Esophagus muscularis mucosa (tissue), 4 donors: ENCODE measurements at regions not wholly inside any gene's neighbourhood (a gene's known extent, or its start where the extent isn't known, plus 50 kb on each side); places are given as distances from the start of the nearest gene placed in this dataset.

Experiments
- DNase-seq: peaks from one replicate; pipeline ENCODE4 v3.0.0-alpha.2; 2017; ENCODE audit errors: extremely low spot score
- H3K27ac ChIP-seq, 4 donors: fragments of 200-600 bp; sonication (generic); replicated peaks in 1 of 4; 1 replicate in 3 of 4; 2 replicates in 1 of 4; pipeline ENCODE4 v1.5.1; 2016 to 2019; ENCODE audit warnings: mild to moderate bottlenecking in 1 of 4
- H3K27me3 ChIP-seq, 4 donors: fragments of 200-600 bp; sonication (generic); one replicate each; pipeline versions ENCODE4 v1.5.1 to v1.6.0; 2016 to 2019
- H3K36me3 ChIP-seq, 4 donors: fragments of 200-600 bp; sonication (generic); one replicate each; pipeline ENCODE4 v1.5.1; 2016 to 2019
- H3K4me1 ChIP-seq, 4 donors: fragments of 200-600 bp; sonication (generic); one replicate each; pipeline ENCODE4 v1.5.1; 2016 to 2019
- H3K4me3 ChIP-seq, 4 donors: fragments of 200-600 bp; sonication (generic); 1 replicate in 2 of 4; 2 replicates in 2 of 4; pipeline ENCODE4 v1.5.1; 2016 to 2019; ENCODE audit warnings: mild to moderate bottlenecking in 4 of 4, moderate library complexity in 1 of 4
- H3K9me3 ChIP-seq, 4 donors: fragments of 200-600 bp; sonication (generic); 1 replicate in 3 of 4; 2 replicates in 1 of 4; pipeline ENCODE4 v1.5.1; 2016 to 2019
- EP300 ChIP-seq: sonication (generic); formaldehyde crosslinking; IDR thresholded peaks from one replicate; pipeline ENCODE4 v1.6.1; 2017; ENCODE audit warnings: antibody characterized with exemption
- POLR2A ChIP-seq: fragments of 450-650 bp; IDR thresholded peaks from one replicate; pipeline ENCODE4 v1.6.1; 2017; ENCODE audit warnings: antibody characterized with exemption, moderate library complexity, mild to moderate bottlenecking, low read depth
- POLR2AphosphoS5 ChIP-seq, 2 donors: sonication (generic); formaldehyde crosslinking; IDR thresholded peaks; one replicate each; pipeline ENCODE4 v1.6.1; 2017; ENCODE audit warnings: antibody characterized with exemption in 2 of 2
- WGBS: methylation state at CpG from one replicate; pipeline ENCODE4 v1.1.5; 2018; 5-methylcytosine and 5-hydroxymethylcytosine counted together
- intact Hi-C: fragments of 100-400 bp; cut with DNase I; formaldehyde crosslinking; loops from one replicate; pipeline ENCODE4 v1.15.1; 2023
- TF ChIP-seq, protein P1 (sequence below), 3 experiments: fragments of 200-600 bp in 2 of 3; fragments of 450-650 bp in 1 of 3; sonication (generic) in 2 of 3; IDR thresholded peaks; one replicate each; pipeline ENCODE4 v1.5.1; 2017 to 2019; ENCODE audit warnings: antibody characterized with exemption in 3 of 3, mild to moderate bottlenecking in 2 of 3, moderate library complexity in 1 of 3

DNA sequence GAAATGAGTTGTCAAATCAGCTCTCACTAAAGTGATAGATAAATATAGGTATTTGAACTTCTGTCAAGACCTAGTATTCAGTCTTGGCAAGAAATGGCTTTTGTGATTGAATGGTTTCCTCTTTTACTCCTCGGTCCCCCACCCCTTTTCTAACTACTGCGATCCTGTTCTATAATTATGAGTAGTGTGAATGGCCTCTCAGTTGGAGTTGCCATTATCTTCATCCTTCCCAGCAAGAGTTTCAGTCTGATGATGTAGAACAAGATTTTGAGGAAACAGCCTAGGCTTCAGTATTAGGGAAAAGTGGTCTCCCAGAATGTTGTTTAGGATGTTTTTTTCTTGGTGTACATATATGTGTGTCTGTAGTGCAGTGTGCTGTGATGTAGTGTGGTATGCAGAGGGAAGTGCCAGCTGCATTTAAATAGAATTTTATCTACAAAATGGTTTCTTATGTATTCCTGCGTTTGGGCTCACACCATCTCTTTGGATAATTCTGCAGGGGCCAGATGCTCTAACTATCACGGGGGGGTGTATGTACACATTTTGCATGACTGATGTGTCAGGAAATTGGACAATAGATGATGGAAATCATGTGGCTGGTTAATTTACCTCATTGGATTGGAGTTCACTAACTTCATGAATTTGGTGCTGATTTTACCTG lies 180.1 kb upstream of the MMS22L start:
- no peaks in the 10 kb centered on the region for H3K36me3 ChIP-seq
- H3K4me1 ChIP-seq, result no peaks in the 10 kb centered on the region
- no peak overlapping the region for H3K4me3 ChIP-seq
- no peaks in the 10 kb centered on the region for H3K27me3 ChIP-seq
- H3K9me3 ChIP-seq, result no peaks in the 10 kb centered on the region
- H3K27ac ChIP-seq, result no peak overlapping the region
- 51% methylated on average over 4 of the region's 4 CpGs for WGBS
- TF ChIP-seq POLR2A (no peak), EP300 (no peak), POLR2AphosphoS5 (IDR thresholded peaks at IDR 0.05) (no peak)
- TF ChIP-seq, protein P1, sequence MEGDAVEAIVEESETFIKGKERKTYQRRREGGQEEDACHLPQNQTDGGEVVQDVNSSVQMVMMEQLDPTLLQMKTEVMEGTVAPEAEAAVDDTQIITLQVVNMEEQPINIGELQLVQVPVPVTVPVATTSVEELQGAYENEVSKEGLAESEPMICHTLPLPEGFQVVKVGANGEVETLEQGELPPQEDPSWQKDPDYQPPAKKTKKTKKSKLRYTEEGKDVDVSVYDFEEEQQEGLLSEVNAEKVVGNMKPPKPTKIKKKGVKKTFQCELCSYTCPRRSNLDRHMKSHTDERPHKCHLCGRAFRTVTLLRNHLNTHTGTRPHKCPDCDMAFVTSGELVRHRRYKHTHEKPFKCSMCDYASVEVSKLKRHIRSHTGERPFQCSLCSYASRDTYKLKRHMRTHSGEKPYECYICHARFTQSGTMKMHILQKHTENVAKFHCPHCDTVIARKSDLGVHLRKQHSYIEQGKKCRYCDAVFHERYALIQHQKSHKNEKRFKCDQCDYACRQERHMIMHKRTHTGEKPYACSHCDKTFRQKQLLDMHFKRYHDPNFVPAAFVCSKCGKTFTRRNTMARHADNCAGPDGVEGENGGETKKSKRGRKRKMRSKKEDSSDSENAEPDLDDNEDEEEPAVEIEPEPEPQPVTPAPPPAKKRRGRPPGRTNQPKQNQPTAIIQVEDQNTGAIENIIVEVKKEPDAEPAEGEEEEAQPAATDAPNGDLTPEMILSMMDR (IDR thresholded peaks at IDR 0.05), result no peak
- no peak for DNase-seq
- intact Hi-C loops, result no loop called here

DNA sequence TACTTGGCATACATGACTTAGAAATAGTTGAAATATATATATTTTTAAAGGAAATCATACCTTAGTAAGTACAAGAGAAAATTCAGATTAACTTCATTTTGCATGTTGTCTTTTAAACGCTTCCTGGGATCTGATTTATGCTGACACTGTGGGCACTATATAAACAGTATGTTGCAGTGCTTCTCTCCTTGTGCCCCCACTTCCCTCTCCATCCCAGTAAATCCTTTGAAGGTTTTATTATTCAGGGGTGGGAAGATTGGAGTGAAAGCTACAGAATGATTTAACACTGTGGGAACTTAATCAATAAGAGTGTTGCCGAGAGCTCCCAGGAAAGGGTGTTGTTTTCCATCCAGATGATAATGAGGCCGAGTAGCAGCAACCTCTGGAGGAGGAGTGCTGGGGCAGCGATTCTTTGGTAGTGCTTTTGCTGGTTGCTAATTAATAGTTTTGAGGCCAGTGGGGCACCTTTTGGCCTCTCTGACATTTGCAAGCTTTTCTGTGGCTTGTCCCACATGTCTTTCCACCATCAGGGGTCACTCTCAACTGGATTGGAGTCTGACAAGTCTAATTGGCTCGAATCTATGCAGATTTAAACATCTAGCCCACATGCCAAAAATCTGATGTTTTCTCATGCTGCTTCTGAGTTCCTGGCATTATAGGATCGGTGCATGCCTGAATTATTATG lies 183.0 kb upstream of the MMS22L start:
- Histone ChIP-seq H3K27ac (no peak overlapping the region), H3K9me3 (no peaks in the 10 kb centered on the region), H3K36me3 (no peaks in the 10 kb centered on the region), H3K27me3 (no peaks in the 10 kb centered on the region), H3K4me3 (no peak overlapping the region), H3K4me1 (no peaks in the 10 kb centered on the region)
- DNase-seq, result no peak
- TF ChIP-seq POLR2A (no peak), EP300 (no peak), POLR2AphosphoS5 (IDR thresholded peaks at IDR 0.05) (no peak)
- TF ChIP-seq, protein P1 (IDR thresholded peaks at IDR 0.05), result no peak
- intact Hi-C loops, result no loop called here
- 38% methylated on average over 6 of the region's 6 CpGs for WGBS

DNA sequence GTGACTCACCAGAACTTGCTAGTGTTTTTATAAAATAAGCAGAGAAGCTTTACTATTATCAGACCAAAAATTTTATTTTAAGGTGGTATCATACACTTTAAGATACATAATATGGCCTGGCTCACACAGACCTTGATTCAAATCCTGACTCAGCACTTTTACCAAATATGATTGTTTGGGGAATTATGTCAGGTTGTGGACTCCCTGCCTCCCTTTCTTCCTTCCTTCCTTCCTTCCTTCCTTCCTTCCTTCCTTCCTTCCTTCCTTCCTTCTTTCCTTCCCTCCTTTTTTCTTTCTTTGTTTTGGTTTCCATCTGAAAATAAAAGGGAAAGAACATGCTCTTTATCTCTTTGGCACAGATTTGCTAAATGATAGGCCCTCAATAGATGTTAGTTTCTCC lies 186.0 kb upstream of the MMS22L start:
- intact Hi-C loops, result no loop called here
- no peaks in the 10 kb centered on the region for H3K27me3 ChIP-seq
- no peaks in the 10 kb centered on the region for H3K9me3 ChIP-seq
- H3K36me3 ChIP-seq, result no peaks in the 10 kb centered on the region
- no peaks in the 10 kb centered on the region for H3K4me1 ChIP-seq
- DNase-seq, result no peak
- H3K4me3 ChIP-seq, result no peak overlapping the region
- no peak overlapping the region for H3K27ac ChIP-seq
- TF ChIP-seq POLR2AphosphoS5 (IDR thresholded peaks at IDR 0.05), result no peak
- TF ChIP-seq EP300, result no peak
- TF ChIP-seq, protein P1 (IDR thresholded peaks at IDR 0.05), result no peak
- no peak for TF ChIP-seq POLR2A

DNA sequence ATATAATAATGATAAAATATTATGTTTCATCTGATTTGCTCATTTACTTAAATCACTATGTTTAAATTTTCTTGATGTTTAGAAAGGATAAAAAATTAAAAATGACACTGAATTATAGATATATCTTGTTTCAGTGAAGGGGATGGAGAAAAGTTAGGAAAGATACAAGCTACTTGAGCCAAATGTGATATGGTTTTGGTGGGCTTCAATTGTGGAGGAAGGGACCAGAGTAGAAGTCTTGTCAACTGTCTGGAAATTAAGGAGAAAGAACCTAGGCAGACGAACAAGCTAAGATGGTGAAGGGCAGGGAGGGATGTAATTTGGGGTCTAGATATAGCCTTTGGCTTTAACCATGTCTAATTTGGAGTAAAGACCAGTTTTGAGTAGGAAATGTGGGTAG lies 186.4 kb upstream of the MMS22L start:
- H3K4me1 ChIP-seq, result no peaks in the 10 kb centered on the region
- H3K9me3 ChIP-seq, result no peaks in the 10 kb centered on the region
- 71% methylated on average over 1 of the region's 1 CpG for WGBS
- H3K36me3 ChIP-seq, result no peaks in the 10 kb centered on the region
- no peaks in the 10 kb centered on the region for H3K27me3 ChIP-seq
- intact Hi-C loops, result no loop called here
- no peak for DNase-seq
- TF ChIP-seq, protein P1 (IDR thresholded peaks at IDR 0.05), result no peak
- TF ChIP-seq POLR2AphosphoS5 (IDR thresholded peaks at IDR 0.05) (no peak), EP300 (no peak), POLR2A (no peak)
- H3K4me3 ChIP-seq, result no peak overlapping the region
- no peak overlapping the region for H3K27ac ChIP-seq
